HepG2 (cell line): ENCODE measurements at regions not wholly inside any gene's neighbourhood (a gene's known extent, or its start where the extent isn't known, plus 50 kb on each side); places are given as distances from the start of the nearest gene placed in this dataset.

ENCODE experiments used
- CC2D1A ChIP-seq: sonication (generic); formaldehyde crosslinking; IDR thresholded peaks from 2 replicates; pipeline ENCODE4 v1.8.1; 2023; ENCODE audit warnings: mild to moderate bottlenecking, missing genetic modification reagents
- CREM ChIP-seq, 2 experiments: sonication (generic) in 1 of 2; formaldehyde crosslinking in 1 of 2; IDR thresholded peaks; 2 replicates each; pipeline versions ENCODE4 v1.4.0 to v1.6.1; 2016 to 2020; ENCODE audit warnings: antibody characterized with exemption in 1 of 2, mild to moderate bottlenecking in 1 of 2, missing genetic modification reagents in 1 of 2
- GABPA ChIP-seq, 2 experiments: IDR thresholded peaks; 2 replicates each; pipeline ENCODE4 v1.6.1; 2011 to 2016; ENCODE audit warnings: low read depth in 2 of 2, low read length in 1 of 2, missing biosample characterization in 1 of 2, missing genetic modification characterization in 1 of 2
- GFI1 ChIP-seq: sonication (generic); formaldehyde crosslinking; IDR thresholded peaks from 2 replicates; pipeline ENCODE4 v1.5.0; 2020; ENCODE audit warnings: missing genetic modification reagents, mild to moderate bottlenecking, borderline replicate concordance
- HDAC1 ChIP-seq: sonication (generic); formaldehyde crosslinking; IDR thresholded peaks from 2 replicates; pipeline ENCODE4 v1.5.1; 2020; ENCODE audit warnings: mild to moderate bottlenecking, missing genetic modification reagents
- HHEX ChIP-seq: IDR thresholded peaks from 2 replicates; pipeline ENCODE4 v1.6.1; 2016; ENCODE audit warnings: control low read depth
- ISL2 ChIP-seq: sonication (generic); formaldehyde crosslinking; IDR thresholded peaks from 2 replicates; pipeline ENCODE4 v1.5.0; 2020; ENCODE audit warnings: missing genetic modification reagents
- KDM2A ChIP-seq: sonication (generic); formaldehyde crosslinking; IDR thresholded peaks from 2 replicates; pipeline ENCODE4 v1.4.0; 2020; ENCODE audit warnings: low read depth, missing genetic modification reagents, borderline replicate concordance
- KMT2B ChIP-seq: IDR thresholded peaks from 2 replicates; pipeline ENCODE4 v1.6.1; 2016; ENCODE audit warnings: missing genetic modification reagents, missing compliant biosample characterization
- MEF2D ChIP-seq: sonication (generic); formaldehyde crosslinking; IDR thresholded peaks from 2 replicates; pipeline ENCODE4 v1.5.1; 2020; ENCODE audit warnings: mild to moderate bottlenecking, missing genetic modification reagents
- MYC ChIP-seq: sonication (generic); formaldehyde crosslinking; IDR thresholded peaks from 2 replicates; pipeline ENCODE4 v1.9.0; 2021; ENCODE audit warnings: missing genetic modification reagents, borderline replicate concordance
- NR2C2 ChIP-seq: sonication (generic); formaldehyde crosslinking; IDR thresholded peaks from 2 replicates; pipeline ENCODE4 v1.4.0; 2020; ENCODE audit warnings: missing genetic modification reagents, mild to moderate bottlenecking, moderate library complexity, borderline replicate concordance
- NRL ChIP-seq: sonication (generic); formaldehyde crosslinking; IDR thresholded peaks from 2 replicates; pipeline ENCODE4 v1.5.0; 2020; ENCODE audit warnings: missing genetic modification reagents, mild to moderate bottlenecking, moderate library complexity, borderline replicate concordance
- PAX8 ChIP-seq: sonication (generic); formaldehyde crosslinking; IDR thresholded peaks from 2 replicates; pipeline ENCODE4 v1.8.0; 2022; ENCODE audit warnings: mild to moderate bottlenecking, missing genetic modification reagents, borderline replicate concordance
- PITX1 ChIP-seq: sonication (generic); formaldehyde crosslinking; IDR thresholded peaks from 2 replicates; pipeline ENCODE4 v1.5.1; 2020; ENCODE audit warnings: mild to moderate bottlenecking, missing genetic modification reagents
- POGZ ChIP-seq: sonication (generic); formaldehyde crosslinking; IDR thresholded peaks from 2 replicates; pipeline ENCODE4 v1.4.0; 2020; ENCODE audit warnings: mild to moderate bottlenecking, missing genetic modification reagents
- POLR2G ChIP-seq: fragments of 200-400 bp; formaldehyde crosslinking; IDR thresholded peaks from 2 replicates; pipeline ENCODE4 v1.6.1; 2018; ENCODE audit warnings: mild to moderate bottlenecking, low read depth, low read length, moderate library complexity
- RFXAP ChIP-seq: sonication (generic); formaldehyde crosslinking; IDR thresholded peaks from 2 replicates; pipeline ENCODE4 v1.4.0; 2020; ENCODE audit warnings: missing genetic modification reagents, borderline replicate concordance
- RNF2 ChIP-seq: fragments of 450-650 bp; conservative IDR thresholded peaks from 2 replicates; pipeline ENCODE4 v1.6.1; 2016; ENCODE audit warnings: low read depth
- SIN3A ChIP-seq: IDR thresholded peaks from 2 replicates; pipeline ENCODE4 v1.6.1; 2011; ENCODE audit warnings: low read depth, mild to moderate bottlenecking, control low read depth, low read length, borderline replicate concordance
- TAF15 ChIP-seq: fragments of 200-400 bp; formaldehyde crosslinking; IDR thresholded peaks from one replicate; pipeline ENCODE4 v1.6.1; 2018; ENCODE audit warnings: mild to moderate bottlenecking, low read depth, low read length; ENCODE audit not compliant: poor library complexity, severe bottlenecking
- TARDBP ChIP-seq: sonication (generic); formaldehyde crosslinking; IDR thresholded peaks from 2 replicates; pipeline ENCODE4 v1.8.0; 2022; ENCODE audit warnings: mild to moderate bottlenecking, missing genetic modification reagents
- ZNF251 ChIP-seq: sonication (generic); formaldehyde crosslinking; IDR thresholded peaks from 2 replicates; pipeline ENCODE4 v1.9.0; 2021; ENCODE audit warnings: mild to moderate bottlenecking, missing genetic modification reagents
- ZNF280D ChIP-seq: sonication (generic); formaldehyde crosslinking; IDR thresholded peaks from 2 replicates; pipeline ENCODE4 v1.5.1; 2020; ENCODE audit warnings: mild to moderate bottlenecking, missing genetic modification reagents
- ZNF44 ChIP-seq: sonication (generic); formaldehyde crosslinking; IDR thresholded peaks from 2 replicates; pipeline ENCODE4 v1.5.1; 2020; ENCODE audit warnings: mild to moderate bottlenecking, missing genetic modification reagents
- ZNF552 ChIP-seq: sonication (generic); formaldehyde crosslinking; IDR thresholded peaks from 2 replicates; pipeline ENCODE4 v1.9.0; 2022; ENCODE audit warnings: missing genetic modification reagents, mild to moderate bottlenecking, borderline replicate concordance
- ZNF556 ChIP-seq: sonication (generic); formaldehyde crosslinking; IDR thresholded peaks from 2 replicates; pipeline ENCODE4 v1.4.0; 2020; ENCODE audit warnings: mild to moderate bottlenecking, missing genetic modification reagents, borderline replicate concordance
- ZNF841 ChIP-seq: sonication (generic); formaldehyde crosslinking; IDR thresholded peaks from 2 replicates; pipeline ENCODE4 v1.8.1; 2023; ENCODE audit warnings: missing genetic modification reagents, borderline replicate concordance

- TF ChIP-seq GFI1 (CRISPR knock-in tag): no peak
- no peak for TF ChIP-seq NRL (CRISPR knock-in tag)
- 0 out of 2 replicates have a peak, but pooled peaks have one; percentile 34 for TF ChIP-seq ZNF552 (CRISPR knock-in tag)
- peak; percentile 47 for TF ChIP-seq RNF2
- no peak for TF ChIP-seq HHEX
- TF ChIP-seq HDAC1 (CRISPR knock-in tag): peak; percentile 23; the same call in 1 of the 2 replicates
- peak; percentile 70 for TF ChIP-seq GABPA (IDR thresholded peaks at IDR 0.05; ENCODE audit: low read depth, low read length)
- TF ChIP-seq GABPA (CRISPR knock-in tag; IDR thresholded peaks at IDR 0.05; ENCODE audit: low read depth): peak; percentile 92
- TF ChIP-seq ZNF251 (CRISPR knock-in tag): no peak
- peak; percentile 73; the same call in 1 of the 2 replicates for TF ChIP-seq ZNF280D (CRISPR knock-in tag)
- peak; percentile 75 for TF ChIP-seq POLR2G
- TF ChIP-seq ZNF841: peak; percentile 46; the same call in 1 of the 2 replicates
- TF ChIP-seq CC2D1A (CRISPR knock-in tag): no peak
- TF ChIP-seq MEF2D (CRISPR knock-in tag): 0 out of 2 replicates have a peak, but pooled peaks have one; percentile 36
- TF ChIP-seq KDM2A (CRISPR knock-in tag): 0 out of 2 replicates have a peak, but pooled peaks have one; percentile 66
- peak; percentile 83 for TF ChIP-seq TAF15
- TF ChIP-seq CREM (IDR thresholded peaks at IDR 0.05): peak; percentile 90
- no peak for TF ChIP-seq CREM (CRISPR knock-in tag; IDR thresholded peaks at IDR 0.05)
- no peak; the same call in 1 of the 2 replicates for TF ChIP-seq PAX8
- TF ChIP-seq ISL2 (CRISPR knock-in tag): 0 out of 2 replicates have a peak, but pooled peaks have one; percentile 1
- TF ChIP-seq NR2C2 (CRISPR knock-in tag): peak; percentile 97
- no peak for TF ChIP-seq POGZ (CRISPR knock-in tag)
- peak; percentile 27; the same call in 1 of the 2 replicates for TF ChIP-seq ZNF44 (CRISPR knock-in tag)
- peak; percentile 72; the same call in 1 of the 2 replicates for TF ChIP-seq MYC (CRISPR knock-in tag)
- peak; percentile 58; the same call in 1 of the 2 replicates for TF ChIP-seq SIN3A
- TF ChIP-seq TARDBP (CRISPR knock-in tag): peak; percentile 63
- TF ChIP-seq ZNF556 (CRISPR knock-in tag): no peak
- TF ChIP-seq PITX1 (CRISPR knock-in tag): 0 out of 2 replicates have a peak, but pooled peaks have one; percentile 58
- peak; percentile 65 for TF ChIP-seq KMT2B (CRISPR knock-in tag)
- no peak for TF ChIP-seq RFXAP (CRISPR knock-in tag)
Observed at GRCh38 chr19:27793644-27794493, 1419.1 kb downstream of the UQCRFS1 start (continued).
